ENCODE measurements at regions not wholly inside any gene's neighbourhood (a gene's known extent, or its start where the extent isn't known, plus 50 kb on each side); places are given as distances from the start of the nearest gene placed in this dataset.

- TF ChIP-seq POLR2A (IDR thresholded peaks at IDR 0.05; ENCODE audit: low read length) (no peak), GATA1 (IDR thresholded peaks at IDR 0.05; ENCODE audit: low read depth, low read length) (no peak)
These were observed 192.7 kb upstream of the SLC35B3 start for GRCh38 chr6:8628063-8628462.
